Peyer's patch (tissue), 4 donors: ENCODE measurements at regions not wholly inside any gene's neighbourhood (a gene's known extent, or its start where the extent isn't known, plus 50 kb on each side); places are given as distances from the start of the nearest gene placed in this dataset.

Source experiments
- CTCF ChIP-seq, 6 experiments: fragments of 450-650 bp in 4 of 6; fragments of 200-600 bp in 2 of 6; sonication (generic) in 1 of 6; IDR thresholded peaks; one replicate each; pipeline ENCODE4 v1.5.1; 2017 to 2019; ENCODE audit warnings: antibody characterized with exemption in 6 of 6, mild to moderate bottlenecking in 3 of 6, moderate library complexity in 1 of 6
- POLR2A ChIP-seq, 2 donors: fragments of 450-650 bp; IDR thresholded peaks; one replicate each; pipeline ENCODE4 v1.5.1; 2017; ENCODE audit warnings: antibody characterized with exemption in 2 of 2, mild to moderate bottlenecking in 2 of 2, moderate library complexity in 2 of 2

- no peak for TF ChIP-seq CTCF (IDR thresholded peaks at IDR 0.05)
- no peak for TF ChIP-seq POLR2A (IDR thresholded peaks at IDR 0.05)
Measured at GRCh38 chr22:48889209-48889830, 938.4 kb downstream of the BRD1 start.
